Bone marrow (tissue), 2 donors: ENCODE measurements at regions not wholly inside any gene's neighbourhood (a gene's known extent, or its start where the extent isn't known, plus 50 kb on each side); places are given as distances from the start of the nearest gene placed in this dataset.
"Not testable (repeated sequence)": the region's sequence is repeated elsewhere in the genome, so short reads cannot be mapped to it uniquely, and the experiment has no call there.

Source experiments
- DNase-seq, 2 donors: peaks; one replicate each; lab custom pipeline; 2025; lab: John Stamatoyannopoulos, UW

DNA sequence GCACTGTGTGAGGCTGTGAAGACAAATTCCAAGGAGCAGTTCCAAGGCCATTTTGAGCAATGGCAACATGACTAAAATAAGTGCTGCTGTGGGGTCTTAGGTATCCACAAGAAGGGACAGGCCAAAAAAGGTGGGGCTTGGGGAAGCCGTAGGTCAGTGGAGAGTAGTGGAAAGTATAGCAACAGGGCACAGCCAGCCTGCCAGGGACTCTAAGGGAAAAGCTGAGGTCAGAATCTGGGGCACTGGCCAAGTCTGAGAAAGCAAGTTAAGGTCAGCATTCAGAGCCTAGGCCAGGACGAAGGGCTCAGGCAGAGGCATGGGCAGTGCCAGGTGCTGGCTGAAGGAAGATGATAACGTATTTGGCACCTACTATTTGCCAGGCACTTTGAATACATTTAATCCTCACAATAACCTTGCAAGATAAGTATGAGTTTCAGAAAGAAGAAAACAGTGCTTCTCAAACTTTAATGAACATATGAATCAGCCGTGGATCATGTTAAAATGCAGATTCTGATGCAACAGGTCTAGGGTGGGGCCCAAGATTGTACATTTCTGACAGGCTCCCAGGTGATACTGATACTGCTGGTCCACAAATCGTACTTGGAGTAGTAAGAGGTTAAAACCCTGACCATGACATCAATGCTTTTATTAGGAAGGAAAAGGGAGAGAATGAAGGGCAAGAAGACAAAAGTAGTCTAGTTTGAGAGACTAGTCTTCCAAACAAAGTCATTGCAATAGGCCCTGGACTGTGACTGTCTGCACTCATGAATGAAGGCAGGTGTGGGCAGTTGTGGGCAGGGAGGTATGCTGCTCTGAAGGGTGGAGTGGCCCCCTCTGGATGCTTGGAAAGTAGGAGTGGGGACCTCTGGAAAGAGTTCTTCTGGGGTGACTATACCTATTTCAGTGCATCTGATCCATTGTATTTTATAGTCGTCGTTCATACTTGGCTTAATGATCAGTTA is 106.3 kb upstream of the ANKRD28 start:
- DNase-seq, result no peak

GRCh38 chr3:15905041-15905440 is 107.3 kb upstream of the ANKRD28 start:
- DNase-seq, result no peak

DNA sequence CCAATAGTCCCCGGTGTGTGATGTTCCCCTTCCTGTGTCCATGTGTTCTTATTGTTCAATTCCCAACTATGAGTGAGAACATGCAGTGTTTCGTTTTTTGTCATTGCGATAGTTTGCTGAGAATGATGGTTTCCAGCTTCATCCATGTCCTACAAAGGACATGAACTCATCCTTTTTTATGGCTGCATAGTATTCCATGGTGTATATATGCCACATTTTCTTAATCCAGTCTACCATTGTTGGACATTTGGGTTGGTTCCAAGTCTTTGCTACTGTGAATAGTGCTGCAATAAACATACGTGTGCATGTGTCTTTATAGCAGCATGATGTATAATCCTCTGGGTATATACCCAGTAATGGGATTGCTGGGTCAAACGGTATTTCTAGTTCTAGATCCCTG is 109.6 kb upstream of the ANKRD28 start:
- DNase-seq, result not testable (repeated sequence)

GRCh38 chr3:15918988-15919387 is 121.2 kb upstream of the ANKRD28 start:
- no peak for DNase-seq

DNA sequence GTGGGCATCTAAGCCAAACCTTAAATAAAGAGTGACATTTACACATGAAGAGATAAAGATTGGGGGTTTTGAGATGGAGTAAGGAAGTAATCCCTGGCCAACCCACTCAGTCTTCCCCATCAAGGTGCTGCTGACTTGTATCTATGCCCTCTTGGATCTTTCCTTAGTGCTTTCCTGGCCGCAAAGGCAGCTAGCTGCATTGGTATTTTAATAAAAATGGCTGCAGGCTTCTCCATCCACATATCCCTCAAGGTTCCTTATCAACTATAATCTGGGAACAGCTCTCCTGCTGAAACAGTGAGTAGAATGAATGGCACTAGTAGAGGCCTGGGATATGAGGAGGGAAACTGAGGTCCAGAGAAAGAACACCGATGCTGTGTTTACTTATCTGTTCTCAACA is 122.2 kb upstream of the ANKRD28 start:
- no peak for DNase-seq

DNA sequence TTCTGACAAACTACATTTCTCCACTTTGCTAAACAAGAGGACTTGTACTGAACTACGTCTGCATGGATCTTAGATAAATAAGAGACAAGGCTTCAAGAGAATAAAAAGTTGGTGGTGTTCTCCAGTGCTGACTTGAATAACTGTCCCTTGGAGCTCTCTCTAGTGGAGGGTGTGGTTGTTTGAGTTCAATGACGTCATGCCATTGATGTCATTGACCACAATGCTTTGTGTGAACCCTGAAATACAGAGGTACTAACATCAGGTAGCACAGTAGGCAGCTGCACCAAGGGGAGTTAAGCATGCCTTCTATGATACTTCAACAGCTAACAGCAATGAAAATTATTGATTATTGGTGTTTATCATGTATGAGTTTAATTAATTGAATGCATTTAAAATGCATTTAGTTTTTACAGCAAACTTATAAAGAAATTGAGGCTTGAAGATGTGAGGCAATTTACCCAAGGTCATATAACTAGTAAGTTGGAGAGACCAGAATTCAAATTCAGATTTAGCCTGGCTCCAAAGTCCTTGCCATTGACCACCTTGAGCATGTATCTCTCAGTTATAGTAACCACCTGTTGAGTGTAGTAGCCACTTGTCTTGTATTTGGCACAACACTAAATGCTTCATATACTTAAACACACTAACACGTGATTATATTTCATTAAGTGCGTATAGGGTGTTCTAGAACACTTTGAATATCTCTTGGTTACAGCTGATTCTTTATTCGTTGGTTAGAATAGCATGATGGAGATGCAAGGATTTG is 126.0 kb upstream of the ANKRD28 start:
- no peak for DNase-seq

DNA sequence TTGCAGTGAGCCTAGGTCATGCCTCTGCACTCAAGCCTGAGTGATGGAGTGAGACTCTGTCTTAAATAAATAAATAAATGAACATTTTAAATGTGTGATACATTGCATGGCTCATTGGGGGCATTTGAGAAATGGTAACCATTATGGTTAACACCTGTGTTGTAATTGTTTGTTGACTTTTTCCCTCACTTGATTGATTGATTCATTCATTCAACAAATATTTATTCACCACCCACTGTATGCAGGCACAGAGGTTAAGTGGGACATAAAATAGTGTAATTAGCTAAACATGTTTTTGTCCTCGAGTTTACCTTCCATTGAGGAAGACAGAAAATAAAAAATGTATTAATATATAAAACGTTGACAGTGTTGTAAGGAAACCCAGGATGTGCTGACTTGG is 127.1 kb upstream of the ANKRD28 start:
- DNase-seq, result no peak

- no peak for DNase-seq
These were observed 129.1 kb upstream of the ANKRD28 start for GRCh38 chr3:15926871-15927270.

- DNase-seq, result no peak
These were observed 130.2 kb upstream of the ANKRD28 start for GRCh38 chr3:15927969-15928368.

DNA sequence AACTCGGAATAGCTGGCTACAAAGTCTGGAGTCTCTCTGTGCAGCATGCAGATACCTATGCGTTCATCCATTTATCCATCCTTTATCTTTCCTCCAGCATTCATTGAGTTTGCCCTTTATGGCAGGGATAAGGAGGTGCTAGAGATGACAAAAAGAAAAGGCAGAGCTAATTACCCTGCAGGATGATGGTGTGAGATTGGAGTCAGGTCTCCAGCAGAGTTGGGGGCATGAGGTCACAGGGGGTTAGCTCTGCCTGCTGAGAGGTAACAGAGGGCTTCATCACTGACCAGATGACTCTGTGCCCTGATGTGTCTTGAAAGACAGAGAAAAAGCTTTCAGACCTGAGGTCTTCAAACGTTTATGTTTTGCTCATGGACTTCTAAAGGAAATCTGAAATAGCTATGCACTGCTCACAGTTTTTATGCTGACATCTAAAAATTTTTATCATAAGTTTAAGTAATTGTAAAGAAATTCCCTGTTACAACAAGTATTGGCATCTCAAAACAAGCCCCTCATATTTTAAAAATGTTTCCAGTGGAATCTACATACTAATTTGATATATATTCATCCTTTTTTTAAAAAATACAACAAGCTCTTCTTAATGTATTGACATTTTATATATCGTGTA is 132.3 kb upstream of the ANKRD28 start:
- no peak for DNase-seq

DNA sequence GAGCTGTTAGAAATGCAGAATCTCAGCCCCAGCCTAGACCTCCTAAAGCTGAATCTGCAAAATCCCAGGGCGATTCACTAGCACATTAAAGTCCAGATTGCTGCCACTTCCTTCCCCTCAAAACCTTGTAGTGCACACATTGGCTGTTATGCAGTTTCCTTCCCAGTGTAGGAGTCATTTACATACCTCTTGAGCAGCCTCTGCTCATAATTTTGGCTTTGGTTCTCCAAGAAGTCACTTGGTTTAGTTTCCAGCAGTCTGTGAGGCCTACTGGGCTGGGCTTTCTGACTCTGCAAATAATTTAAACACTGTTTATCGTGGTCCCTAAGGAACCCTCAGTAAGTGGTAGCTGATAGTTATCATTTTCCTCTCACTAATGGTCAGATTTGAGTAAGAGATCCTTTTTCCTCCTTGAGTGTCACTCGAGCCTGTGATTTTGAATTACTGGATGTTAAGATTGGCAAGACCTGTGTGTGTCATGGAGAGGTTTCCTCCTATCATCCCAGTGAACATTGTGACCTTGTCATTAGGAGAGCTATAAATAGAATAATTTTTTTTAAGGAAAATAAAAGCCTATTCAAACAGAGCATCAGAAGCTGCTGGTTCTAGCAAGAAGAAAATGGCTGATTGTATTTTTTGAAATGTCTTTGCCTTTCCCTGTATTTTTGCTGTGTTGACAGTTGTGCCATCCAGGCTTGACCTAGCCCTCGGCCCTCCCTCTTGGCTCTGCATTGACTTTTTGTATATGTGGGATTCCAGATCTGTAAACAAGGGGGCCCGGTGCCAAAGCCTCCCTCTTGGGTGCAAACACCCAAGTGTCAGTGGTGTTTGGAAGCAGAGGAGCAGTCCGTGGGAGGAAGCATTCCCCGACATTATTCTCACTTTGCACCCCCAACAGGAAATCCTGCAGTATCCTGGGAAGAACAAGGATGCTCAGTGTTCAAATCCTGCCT is 134.8 kb upstream of the ANKRD28 start:
- DNase-seq, result no peak

GRCh38 chr3:15933439-15934139 is 135.8 kb upstream of the ANKRD28 start:
- DNase-seq, result no peak

DNA sequence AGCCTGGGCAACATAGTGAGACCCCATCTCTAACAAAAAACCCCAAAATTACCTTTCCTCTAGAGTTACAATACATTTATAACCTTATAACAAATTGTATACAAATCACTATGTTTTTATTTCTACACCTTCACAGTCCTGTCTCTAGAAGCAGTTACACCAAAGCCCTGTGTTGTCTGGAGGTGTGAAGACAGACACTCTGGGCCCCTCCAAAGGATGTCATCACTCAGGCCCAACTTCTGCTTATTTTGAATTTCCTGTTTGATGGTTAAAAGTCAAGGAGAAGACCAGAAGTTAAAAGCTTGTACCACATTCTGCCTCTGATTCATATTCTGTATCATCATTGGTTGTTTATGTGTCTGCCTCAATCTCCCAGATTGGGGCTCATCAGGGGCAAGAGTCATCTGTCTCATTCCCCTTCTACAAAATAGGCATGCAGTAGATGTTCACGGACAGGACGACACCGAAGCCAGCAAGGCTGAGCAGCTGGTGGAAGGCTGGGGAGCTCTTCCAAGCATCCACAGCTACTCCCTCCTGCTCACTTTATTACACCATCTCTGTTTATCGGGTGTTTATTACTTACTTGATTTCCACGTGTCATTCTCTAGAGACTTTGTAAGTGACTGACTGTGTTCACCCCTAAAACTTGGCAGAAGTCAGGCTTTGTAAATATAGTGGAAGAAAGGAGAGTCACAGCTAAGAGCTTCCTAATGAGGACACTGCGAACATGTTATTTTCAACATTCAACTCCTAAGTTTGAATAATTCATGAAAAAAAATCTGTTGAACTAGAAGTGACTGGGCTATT is 136.8 kb upstream of the ANKRD28 start:
- DNase-seq, result peak in 1 of 2 donors; percentile 4

DNA sequence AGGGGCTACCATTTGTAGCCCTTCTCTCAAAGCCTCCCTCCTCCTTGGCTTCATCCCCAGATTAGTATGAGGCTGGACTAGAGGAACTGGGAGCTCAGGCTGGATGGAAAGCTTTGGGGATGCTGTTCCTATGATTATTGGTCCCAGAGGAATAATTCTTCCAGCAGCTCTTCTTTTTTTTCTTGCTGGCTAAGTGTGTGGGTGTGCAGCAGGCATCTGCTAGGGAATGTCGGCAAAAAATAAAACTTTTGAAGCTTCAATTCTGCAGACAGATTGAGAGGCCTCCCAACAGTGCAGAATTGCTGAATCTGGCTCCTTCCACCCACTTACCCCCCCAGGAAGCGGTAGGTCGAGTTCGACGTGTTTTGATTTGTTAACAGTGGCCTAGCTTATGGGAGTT is 138.5 kb upstream of the ANKRD28 start:
- no peak for DNase-seq

GRCh38 chr3:15940641-15941040 is 142.9 kb upstream of the ANKRD28 start:
- no peak for DNase-seq

DNA sequence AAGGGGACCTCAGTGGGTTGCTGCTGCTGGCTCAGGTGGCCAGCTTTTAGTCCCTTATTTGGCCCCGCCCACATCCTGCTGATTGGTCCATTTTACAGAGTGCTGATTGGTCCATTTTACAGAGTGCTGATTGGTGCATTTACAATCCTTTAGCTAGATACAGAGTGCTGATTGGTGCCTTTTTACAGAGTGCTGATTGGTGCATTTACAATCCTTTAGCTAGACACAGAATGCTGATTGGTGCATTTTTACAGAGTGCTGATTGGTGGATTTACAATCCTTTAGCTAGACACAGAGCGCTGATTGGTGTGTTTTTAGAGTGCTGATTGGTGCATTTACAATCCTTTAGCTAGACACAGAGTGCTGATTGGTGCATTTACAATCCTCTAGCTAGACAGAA is 143.7 kb upstream of the ANKRD28 start:
- not testable (repeated sequence) for DNase-seq

GRCh38 chr3:15941958-15942357 is 144.2 kb upstream of the ANKRD28 start:
- no peak for DNase-seq

DNA sequence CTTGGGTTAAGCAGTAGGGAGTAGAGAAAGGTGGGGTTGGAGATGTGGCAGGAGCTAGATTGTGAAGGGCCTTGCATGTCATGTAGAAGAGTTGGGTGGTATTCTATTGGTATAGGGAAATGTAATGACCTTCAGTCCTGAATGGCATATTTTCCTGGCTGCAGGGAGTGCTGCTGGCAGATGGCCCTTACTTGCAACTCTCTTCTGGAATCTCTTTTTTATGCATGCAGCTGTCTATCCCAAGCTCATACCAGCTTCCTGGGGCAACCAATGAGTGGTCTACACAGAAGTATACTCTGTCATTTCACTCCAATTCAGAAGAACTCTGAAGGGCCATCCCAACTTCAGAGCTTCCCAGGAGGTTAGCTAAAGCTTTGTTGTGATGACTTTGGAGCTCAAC is 144.7 kb upstream of the ANKRD28 start:
- no peak for DNase-seq

GRCh38 chr3:15942936-15943335 is 145.2 kb upstream of the ANKRD28 start:
- no peak for DNase-seq

- no peak for DNase-seq
These were observed 150.6 kb upstream of the ANKRD28 start for GRCh38 chr3:15948388-15948787.
